CD4-positive, alpha-beta T cell (primary cell): ENCODE measurements at regions not wholly inside any gene's neighbourhood (a gene's known extent, or its start where the extent isn't known, plus 50 kb on each side); places are given as distances from the start of the nearest gene placed in this dataset.

Experiments
- ATAC-seq: fragments of 200-7000 bp; cut with Tn5 transposase; one replicate; pipeline ENCODE4 v1.10.0; 2022; ENCODE audit warnings: mild to moderate bottlenecking; ENCODE audit not compliant: poor library complexity
- CTCF ChIA-PET: fragments of 350-600 bp; sonication (Branson Sonifier 250); formaldehyde crosslinking; loops from one replicate; lab custom pipeline; 2021; ENCODE audit warnings: antibody characterized with exemption, inconsistent platforms; lab: Charles Lee
- POLR2A ChIA-PET: fragments of 350-600 bp; sonication (Branson Sonifier 250); formaldehyde crosslinking; loops from one replicate; lab custom pipeline; 2021; ENCODE audit warnings: antibody characterized with exemption, inconsistent platforms; lab: Charles Lee
- DNase-seq, 14 experiments: peaks; one replicate each; pipeline ENCODE4 v3.0.0-alpha.2; 2013 to 2020; ENCODE audit warnings: mixed read lengths in 2 of 14
- H3K27ac ChIP-seq, 2 donors: one replicate each; pipeline versions ENCODE4 v1.5.1 to v1.7.0; 2013; ENCODE audit warnings: low read length in 2 of 2, low read depth in 1 of 2, mild to moderate bottlenecking in 1 of 2
- H3K27me3 ChIP-seq, 2 experiments: 1 replicate in 1 of 2; 2 replicates in 1 of 2; pipeline versions ENCODE4 v1.6.1 to v1.7.0; 2013; ENCODE audit warnings: low read length in 2 of 2, control low read depth in 1 of 2, mild to moderate bottlenecking in 1 of 2, moderate library complexity in 1 of 2; ENCODE audit not compliant: insufficient read depth in 2 of 2, control insufficient read depth in 1 of 2
- H3K36me3 ChIP-seq: one replicate; pipeline ENCODE4 v1.6.1; 2013; ENCODE audit warnings: low read length, control low read depth; ENCODE audit not compliant: insufficient read depth
- H3K4me1 ChIP-seq: one replicate; pipeline ENCODE4 v1.6.1; 2013; ENCODE audit warnings: low read length, control low read depth; ENCODE audit not compliant: insufficient read depth
- H3K4me3 ChIP-seq: one replicate; pipeline ENCODE4 v1.5.1; 2013; ENCODE audit warnings: mild to moderate bottlenecking, low read length, moderate library complexity
- H3K9me3 ChIP-seq, 2 experiments: 1 replicate in 1 of 2; 2 replicates in 1 of 2; pipeline versions ENCODE4 v1.6.1 to v1.7.0; 2013; ENCODE audit warnings: low read length in 2 of 2, mild to moderate bottlenecking in 2 of 2, control low read depth in 1 of 2, moderate library complexity in 1 of 2; ENCODE audit not compliant: control insufficient read depth in 1 of 2, insufficient read depth in 1 of 2
- H3K27ac Mint-ChIP-seq: one replicate; pipeline ENCODE4 v1.8.0; 2020; ENCODE audit warnings: mixed read lengths
- H3K27me3 Mint-ChIP-seq: one replicate; pipeline ENCODE4 v1.8.0; 2021; ENCODE audit warnings: mixed read lengths
- H3K36me3 Mint-ChIP-seq: one replicate; pipeline ENCODE4 v1.8.0; 2021; ENCODE audit warnings: low read depth, mixed read lengths
- H3K4me1 Mint-ChIP-seq: one replicate; pipeline ENCODE4 v1.8.0; 2021; ENCODE audit warnings: low read depth, mixed read lengths
- H3K4me3 Mint-ChIP-seq: one replicate; pipeline ENCODE4 v1.8.0; 2020; ENCODE audit warnings: mild to moderate bottlenecking, mixed read lengths
- H3K9me3 Mint-ChIP-seq: one replicate; pipeline ENCODE4 v1.8.0; 2020; ENCODE audit warnings: mixed read lengths
- CTCF ChIP-seq: fragments of 200-600 bp; IDR thresholded peaks from one replicate; pipeline ENCODE4 v1.8.0; 2022; ENCODE audit warnings: antibody characterized with exemption, mild to moderate bottlenecking
- intact Hi-C, 2 experiments: fragments of 100-400 bp; cut with DNase I in 1 of 2; cut with micrococcal nuclease in 1 of 2; formaldehyde crosslinking; loops; one replicate each; pipeline versions ENCODE4 v1.15.1 to v1.9.0; 2023 to 2025; cut with DNase I, micrococcal nuclease

- DNase-seq (no peak), ATAC-seq (no peak)
- Histone ChIP-seq H3K9me3 (no peaks in the 10 kb centered on the region), H3K36me3 (no peaks in the 10 kb centered on the region), H3K4me1 (no peaks in the 10 kb centered on the region), H3K27me3 (no peaks in the 10 kb centered on the region), H3K4me3 (no peak overlapping the region), H3K27ac (no peak overlapping the region)
- H3K27ac Mint-ChIP-seq = no peak overlapping the region
- CTCF ChIA-PET = no interaction called here
- no peaks in the 10 kb centered on the region for H3K4me1 Mint-ChIP-seq
- no peak overlapping the region for H3K4me3 Mint-ChIP-seq
- peaks cover 34% of the 10 kb centered on the region for H3K27me3 Mint-ChIP-seq
- H3K9me3 Mint-ChIP-seq = peaks cover 2% of the 10 kb centered on the region
- H3K36me3 Mint-ChIP-seq = no peaks in the 10 kb centered on the region
- no peak for TF ChIP-seq CTCF
- POLR2A ChIA-PET = no interaction called here
- intact Hi-C loops = no loop called here
These were observed 264.5 kb upstream of the NEBL start for GRCh38 chr10:21161647-21162046.

- no peak for ATAC-seq
These were observed 264.0 kb upstream of the NEBL start for GRCh38 chr10:21161090-21161625.

GRCh38 chr10:21160116-21160515 lies 263.0 kb upstream of the NEBL start:
- H3K27me3 ChIP-seq = peaks cover 0 to 5% of the 10 kb centered on the region in 2 experiments
- Mint-ChIP-seq H3K4me1 (no peaks in the 10 kb centered on the region), H3K9me3 (peaks cover 2% of the 10 kb centered on the region), H3K27ac (no peak overlapping the region), H3K27me3 (peaks cover 29% of the 10 kb centered on the region), H3K36me3 (no peaks in the 10 kb centered on the region), H3K4me3 (no peak overlapping the region)
- H3K36me3 ChIP-seq = no peaks in the 10 kb centered on the region
- no peak overlapping the region for H3K27ac ChIP-seq
- no peak for ATAC-seq
- ChIA-PET CTCF (no interaction called here), POLR2A (no interaction called here)
- H3K9me3 ChIP-seq = no peaks in the 10 kb centered on the region
- H3K4me3 ChIP-seq = no peak overlapping the region
- H3K4me1 ChIP-seq = no peaks in the 10 kb centered on the region
- intact Hi-C loops = no loop called here
- DNase-seq = no peak
- no peak for TF ChIP-seq CTCF

More at GRCh38 chr10:21161090-21161625, 264.0 kb upstream of the NEBL start:
- DNase-seq = no peak
- Mint-ChIP-seq H3K36me3 (no peaks in the 10 kb centered on the region), H3K27me3 (peaks cover 29% of the 10 kb centered on the region), H3K4me3 (no peak overlapping the region), H3K4me1 (no peaks in the 10 kb centered on the region), H3K9me3 (peaks cover 2% of the 10 kb centered on the region), H3K27ac (no peak overlapping the region)
- H3K27ac ChIP-seq = no peak overlapping the region
- no peaks in the 10 kb centered on the region for H3K4me1 ChIP-seq
- no peaks in the 10 kb centered on the region for H3K36me3 ChIP-seq
- ChIA-PET POLR2A (no interaction called here), CTCF (no interaction called here)
- no peak for TF ChIP-seq CTCF
- intact Hi-C loops = no loop called here
- H3K9me3 ChIP-seq = no peaks in the 10 kb centered on the region
- no peak overlapping the region for H3K4me3 ChIP-seq
- H3K27me3 ChIP-seq = peaks cover 0 to 3% of the 10 kb centered on the region in 2 experiments
